Caco-2 (cell line): ENCODE measurements at regions not wholly inside any gene's neighbourhood (a gene's known extent, or its start where the extent isn't known, plus 50 kb on each side); places are given as distances from the start of the nearest gene placed in this dataset.

Experiments
- BruUV-seq: library from RNA; stranded (reverse); fragments of 400-500 nt; replicated peaks from 2 replicates; lab custom pipeline; 2021; lab: Mats Ljungman, UMichigan
- CTCF ChIA-PET: fragments of 300-600 bp; sonication (Branson Sonifier 250); formaldehyde crosslinking; loops from one replicate; lab custom pipeline; 2022; ENCODE audit warnings: antibody characterized with exemption; lab: Charles Lee
- POLR2A ChIA-PET: fragments of 300-600 bp; sonication (Branson Sonifier 250); formaldehyde crosslinking; loops from one replicate; lab custom pipeline; 2022; ENCODE audit warnings: antibody characterized with exemption; lab: Charles Lee
- DNase-seq, 2 experiments: peaks; one replicate each; pipeline versions ENCODE4 v3.0.0 to v3.0.0-alpha.2; 2020 to 2022
- H3K27me3 ChIP-seq: replicated peaks from 2 replicates; pipeline ENCODE4 v1.6.0; 2011; ENCODE audit warnings: low read length; ENCODE audit not compliant: control insufficient read depth, insufficient read depth
- H3K36me3 ChIP-seq: 2 replicates; pipeline ENCODE4 v1.5.1; 2011; ENCODE audit warnings: low read length; ENCODE audit not compliant: control insufficient read depth, insufficient read depth
- H3K4me1 ChIP-seq: fragments of 250-450 bp; sonication (Bioruptor Pico); 2 replicates; pipeline ENCODE4 v1.5.1; 2020; ENCODE audit warnings: mild to moderate bottlenecking
- H3K4me3 ChIP-seq: 2 replicates; pipeline ENCODE4 v1.5.1; 2011; ENCODE audit warnings: low read depth, mild to moderate bottlenecking, control low read depth, low read length
- H3K9me3 ChIP-seq: fragments of 250-450 bp; sonication (Bioruptor Pico); 2 replicates; pipeline ENCODE4 v1.5.1; 2020; ENCODE audit warnings: mild to moderate bottlenecking, moderate library complexity
- H3K27ac Mint-ChIP-seq: one replicate; pipeline ENCODE4 v1.8.0; 2022; ENCODE audit warnings: mixed read lengths; ENCODE audit not compliant: unreplicated experiment
- H3K27me3 Mint-ChIP-seq: one replicate; pipeline ENCODE4 v1.8.0; 2022; ENCODE audit warnings: mixed read lengths; ENCODE audit not compliant: insufficient read depth, unreplicated experiment
- H3K36me3 Mint-ChIP-seq: one replicate; pipeline ENCODE4 v1.8.0; 2022; ENCODE audit warnings: mild to moderate bottlenecking, mixed read lengths; ENCODE audit not compliant: insufficient read depth, unreplicated experiment
- H3K4me1 Mint-ChIP-seq: one replicate; pipeline ENCODE4 v1.8.0; 2022; ENCODE audit warnings: low read depth, mixed read lengths; ENCODE audit not compliant: unreplicated experiment
- H3K4me3 Mint-ChIP-seq: one replicate; pipeline ENCODE4 v1.8.0; 2022; ENCODE audit warnings: mild to moderate bottlenecking, moderate library complexity, mixed read lengths; ENCODE audit not compliant: unreplicated experiment
- H3K9me3 Mint-ChIP-seq: one replicate; pipeline ENCODE4 v1.8.0; 2022; ENCODE audit warnings: mixed read lengths; ENCODE audit not compliant: unreplicated experiment
- intact Hi-C: fragments of 100-400 bp; cut with micrococcal nuclease; formaldehyde crosslinking; loops from one replicate; pipeline ENCODE4 v1.10.0; 2022; ENCODE audit not compliant: unreplicated experiment
- TF ChIP-seq, protein P1 (sequence below), 2 experiments: fragments of 200-600 bp in 1 of 2; IDR thresholded peaks; 1 replicate in 1 of 2; 2 replicates in 1 of 2; pipeline versions ENCODE4 v1.5.1 to v1.8.0; 2011 to 2022; ENCODE audit warnings: antibody characterized with exemption in 1 of 2, control low read depth in 1 of 2, inconsistent platforms in 1 of 2, low read depth in 1 of 2, low read length in 1 of 2, mild to moderate bottlenecking in 1 of 2, moderate library complexity in 1 of 2; ENCODE audit not compliant: insufficient read depth in 1 of 2, severe bottlenecking in 1 of 2, unreplicated experiment in 1 of 2

DNA sequence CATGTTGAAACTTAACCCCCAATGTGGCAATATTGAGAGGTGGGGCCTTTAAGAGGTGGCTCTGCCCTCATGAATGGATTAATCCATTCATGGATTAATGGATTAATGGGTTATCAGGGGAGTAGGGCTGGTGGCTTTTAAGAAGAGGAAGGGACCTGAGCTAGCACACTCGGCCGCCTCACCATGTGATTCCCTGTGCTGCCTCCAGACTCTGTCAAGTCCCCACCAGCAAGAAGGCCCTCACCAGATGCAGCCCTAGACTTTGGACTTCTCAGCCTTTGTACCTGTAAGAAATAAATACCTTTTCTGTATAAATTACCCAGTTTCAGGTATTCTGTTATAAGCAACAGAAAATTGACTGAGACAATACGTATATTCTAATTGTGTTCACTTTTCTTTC is 272.2 kb upstream of the DMRT1 start:
- no peaks in the 10 kb centered on the region for H3K9me3 ChIP-seq
- Mint-ChIP-seq H3K36me3 (peaks cover 30% of the 10 kb centered on the region), H3K27me3 (no peaks in the 10 kb centered on the region), H3K27ac (no peak overlapping the region), H3K4me3 (no peak overlapping the region), H3K9me3 (peaks cover 10% of the 10 kb centered on the region), H3K4me1 (peaks cover 12% of the 10 kb centered on the region)
- ChIA-PET POLR2A (no interaction called here), CTCF (no interaction called here)
- H3K36me3 ChIP-seq: no peaks in the 10 kb centered on the region
- H3K4me3 ChIP-seq: no peak overlapping the region
- DNase-seq: no peak
- TF ChIP-seq, protein P1, sequence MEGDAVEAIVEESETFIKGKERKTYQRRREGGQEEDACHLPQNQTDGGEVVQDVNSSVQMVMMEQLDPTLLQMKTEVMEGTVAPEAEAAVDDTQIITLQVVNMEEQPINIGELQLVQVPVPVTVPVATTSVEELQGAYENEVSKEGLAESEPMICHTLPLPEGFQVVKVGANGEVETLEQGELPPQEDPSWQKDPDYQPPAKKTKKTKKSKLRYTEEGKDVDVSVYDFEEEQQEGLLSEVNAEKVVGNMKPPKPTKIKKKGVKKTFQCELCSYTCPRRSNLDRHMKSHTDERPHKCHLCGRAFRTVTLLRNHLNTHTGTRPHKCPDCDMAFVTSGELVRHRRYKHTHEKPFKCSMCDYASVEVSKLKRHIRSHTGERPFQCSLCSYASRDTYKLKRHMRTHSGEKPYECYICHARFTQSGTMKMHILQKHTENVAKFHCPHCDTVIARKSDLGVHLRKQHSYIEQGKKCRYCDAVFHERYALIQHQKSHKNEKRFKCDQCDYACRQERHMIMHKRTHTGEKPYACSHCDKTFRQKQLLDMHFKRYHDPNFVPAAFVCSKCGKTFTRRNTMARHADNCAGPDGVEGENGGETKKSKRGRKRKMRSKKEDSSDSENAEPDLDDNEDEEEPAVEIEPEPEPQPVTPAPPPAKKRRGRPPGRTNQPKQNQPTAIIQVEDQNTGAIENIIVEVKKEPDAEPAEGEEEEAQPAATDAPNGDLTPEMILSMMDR (IDR thresholded peaks at IDR 0.05; ENCODE audit: insufficient read depth in 1 of 2, low read depth in 1 of 2, low read length in 1 of 2, severe bottlenecking in 1 of 2, unreplicated experiment in 1 of 2): no peak
- intact Hi-C loops: no loop called here
- H3K4me1 ChIP-seq: peaks cover 44% of the 10 kb centered on the region
- no TSS peak for BruUV-seq
- H3K27me3 ChIP-seq: no peaks in the 10 kb centered on the region

DNA sequence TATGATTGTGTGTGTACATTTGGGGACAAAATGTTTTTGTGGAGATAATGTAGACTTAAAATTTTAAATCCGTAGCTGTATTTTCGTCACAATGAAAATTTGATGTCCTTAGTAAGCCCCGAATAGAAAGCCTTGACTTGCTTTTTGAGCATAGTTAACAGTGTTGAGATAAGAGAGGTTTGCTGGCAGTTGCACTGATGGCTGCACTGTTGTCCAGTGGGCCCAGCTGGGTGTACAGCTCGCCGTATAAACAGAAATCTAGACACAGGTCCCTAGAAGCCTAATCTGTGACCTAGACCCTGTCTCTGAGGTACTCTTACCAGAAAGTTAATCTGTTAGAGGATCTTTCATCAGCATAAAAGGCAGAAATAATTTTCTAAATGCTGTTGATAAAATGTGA is 271.3 kb upstream of the DMRT1 start:
- H3K9me3 Mint-ChIP-seq: peaks cover 1% of the 10 kb centered on the region
- H3K27ac Mint-ChIP-seq: no peak overlapping the region
- ChIA-PET POLR2A (no interaction called here), CTCF (no interaction called here)
- Histone ChIP-seq H3K4me1 (peaks cover 53% of the 10 kb centered on the region), H3K9me3 (no peaks in the 10 kb centered on the region), H3K27me3 (no peaks in the 10 kb centered on the region), H3K36me3 (no peaks in the 10 kb centered on the region), H3K4me3 (no peak overlapping the region)
- no peaks in the 10 kb centered on the region for H3K27me3 Mint-ChIP-seq
- intact Hi-C loops: no loop called here
- BruUV-seq: no TSS peak
- TF ChIP-seq, protein P1 (IDR thresholded peaks at IDR 0.05; ENCODE audit: insufficient read depth in 1 of 2, low read depth in 1 of 2, low read length in 1 of 2, severe bottlenecking in 1 of 2, unreplicated experiment in 1 of 2): no peak
- peaks cover 27% of the 10 kb centered on the region for H3K36me3 Mint-ChIP-seq
- H3K4me3 Mint-ChIP-seq: no peak overlapping the region
- peaks cover 12% of the 10 kb centered on the region for H3K4me1 Mint-ChIP-seq
- no peak for DNase-seq

DNA sequence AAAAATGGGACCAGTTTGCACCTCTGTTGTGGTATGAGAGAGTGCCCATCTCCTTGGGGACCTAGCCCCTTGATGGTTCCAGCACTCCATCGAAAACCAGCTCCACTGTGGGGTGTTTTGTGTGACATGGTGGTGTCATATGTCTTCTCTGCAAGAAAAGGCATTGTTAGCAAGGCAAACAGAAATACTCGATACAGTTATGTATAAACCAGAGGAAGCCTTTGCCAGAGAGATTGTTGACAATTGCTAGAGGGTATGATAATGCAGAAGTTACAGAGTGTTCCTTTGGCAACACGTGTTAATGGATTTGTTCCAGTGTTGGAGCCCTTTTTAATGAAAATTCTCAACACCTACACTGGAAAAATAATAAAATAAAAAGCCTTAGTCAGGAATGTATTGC is 270.4 kb upstream of the DMRT1 start:
- no TSS peak for BruUV-seq
- POLR2A ChIA-PET: no interaction called here

More for the DNA sequence above, 270.4 kb upstream of the DMRT1 start:
- H3K9me3 ChIP-seq: no peaks in the 10 kb centered on the region
- H3K36me3 ChIP-seq: no peaks in the 10 kb centered on the region
- Mint-ChIP-seq H3K4me1 (peaks cover 12% of the 10 kb centered on the region), H3K4me3 (no peak overlapping the region), H3K27ac (no peak overlapping the region), H3K36me3 (peaks cover 23% of the 10 kb centered on the region), H3K9me3 (no peaks in the 10 kb centered on the region), H3K27me3 (no peaks in the 10 kb centered on the region)
- intact Hi-C loops: no loop called here
- no peak overlapping the region for H3K4me3 ChIP-seq
- TF ChIP-seq, protein P1 (IDR thresholded peaks at IDR 0.05; ENCODE audit: insufficient read depth in 1 of 2, low read depth in 1 of 2, low read length in 1 of 2, severe bottlenecking in 1 of 2, unreplicated experiment in 1 of 2): no peak
- no peaks in the 10 kb centered on the region for H3K27me3 ChIP-seq
- CTCF ChIA-PET: no interaction called here
- DNase-seq: no peak
- peaks cover 53% of the 10 kb centered on the region for H3K4me1 ChIP-seq
